CD4-positive, alpha-beta T cell treated with Interferon gamma for 1 hour (primary cell): ENCODE measurements at regions not wholly inside any gene's neighbourhood (a gene's known extent, or its start where the extent isn't known, plus 50 kb on each side); places are given as distances from the start of the nearest gene placed in this dataset.

Experiments used
- DNase-seq: peaks from one replicate; pipeline ENCODE4 v3.0.0-alpha.2; 2020

DNA sequence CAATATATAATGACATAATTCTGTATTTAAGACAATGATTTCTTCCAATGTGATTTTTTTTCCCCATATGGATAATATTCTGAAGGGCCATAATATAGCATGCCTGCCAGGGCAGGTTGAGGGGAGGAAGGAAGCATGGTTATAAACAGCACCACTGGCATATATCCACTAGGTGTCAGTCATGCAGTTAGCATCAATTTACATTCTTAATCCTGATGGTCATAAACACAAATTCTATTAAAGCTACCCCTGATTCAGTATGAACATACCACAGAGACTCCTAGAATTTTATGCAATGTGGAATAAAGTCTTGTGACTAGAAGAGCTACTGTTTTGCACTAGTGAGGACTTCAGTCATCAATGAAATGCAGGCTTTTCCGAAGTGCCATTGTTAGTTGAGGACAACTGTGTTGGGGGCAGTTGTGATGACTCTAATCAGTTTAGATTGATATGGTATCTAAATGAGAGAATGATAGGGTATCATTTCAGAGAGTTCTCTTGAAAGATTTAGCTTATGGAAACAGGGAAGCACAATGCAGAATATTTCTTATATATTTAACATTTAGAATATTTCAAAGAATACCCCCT, 342.7 kb upstream of the NR5A2 start:
- DNase-seq: no peak

DNA sequence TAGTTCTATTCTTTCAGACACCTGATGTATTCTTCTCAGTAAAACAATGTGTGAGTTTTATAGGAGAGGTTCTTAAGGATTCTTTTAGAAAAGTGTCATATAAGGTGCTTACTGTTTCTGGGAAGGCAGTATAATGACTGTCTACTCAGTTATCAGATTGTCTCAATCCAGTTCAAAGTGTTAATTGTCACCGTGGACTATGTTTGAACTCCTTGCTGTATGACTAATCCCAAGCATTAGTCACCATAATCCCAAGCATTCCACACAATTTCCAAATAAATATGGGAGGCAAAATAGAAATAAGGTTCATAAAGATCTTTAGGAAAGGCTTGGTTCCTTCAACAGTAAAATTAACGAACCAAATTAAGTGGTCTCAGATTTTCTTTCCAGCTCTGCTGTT, 342.1 kb upstream of the NR5A2 start:
- DNase-seq: no peak

DNA sequence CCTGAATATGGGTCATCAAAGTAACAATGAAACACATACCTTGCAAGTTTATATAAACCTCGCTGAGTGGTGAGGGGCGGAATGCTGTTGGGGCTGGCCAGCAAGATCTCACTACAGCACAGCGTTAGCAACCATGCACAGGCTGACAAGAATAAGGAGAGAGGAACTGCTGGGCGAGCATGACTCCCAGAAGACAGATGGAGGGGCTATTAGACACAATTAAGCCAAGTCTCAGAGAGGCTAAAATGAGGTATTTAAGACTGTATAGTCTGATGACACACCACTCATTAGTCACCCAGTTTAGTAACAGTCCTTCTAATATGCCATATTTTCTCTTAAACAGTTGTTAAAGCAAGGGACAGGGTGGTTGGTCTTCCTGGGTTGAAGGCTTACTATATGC, 340.2 kb upstream of the NR5A2 start:
- no peak for DNase-seq

DNA sequence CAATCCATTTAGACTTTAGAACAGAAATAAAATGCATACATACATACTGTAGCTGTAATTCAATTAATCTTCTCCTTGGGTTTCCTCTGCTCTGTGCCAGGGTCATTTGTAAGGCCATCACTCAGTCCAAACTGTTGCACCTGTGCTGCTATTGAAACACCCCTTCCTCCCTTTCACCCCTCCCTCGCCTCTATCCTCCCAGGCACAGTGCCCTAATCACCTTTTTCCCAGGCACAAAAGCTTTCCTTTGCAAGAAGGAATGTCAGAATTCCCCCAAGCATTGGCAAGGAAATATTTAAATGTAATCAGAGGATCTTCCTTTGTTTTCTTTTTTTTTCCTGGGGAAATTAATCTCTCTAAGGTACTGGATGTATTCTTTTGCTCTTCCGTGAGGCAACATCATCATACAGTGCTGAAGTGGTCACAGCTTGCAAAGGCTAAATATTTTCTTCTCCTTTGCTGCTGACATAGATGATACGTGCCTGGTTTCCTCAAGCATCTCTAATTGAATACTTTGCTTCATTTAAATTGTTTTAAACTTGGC, 339.3 kb upstream of the NR5A2 start:
- DNase-seq: no peak

DNA sequence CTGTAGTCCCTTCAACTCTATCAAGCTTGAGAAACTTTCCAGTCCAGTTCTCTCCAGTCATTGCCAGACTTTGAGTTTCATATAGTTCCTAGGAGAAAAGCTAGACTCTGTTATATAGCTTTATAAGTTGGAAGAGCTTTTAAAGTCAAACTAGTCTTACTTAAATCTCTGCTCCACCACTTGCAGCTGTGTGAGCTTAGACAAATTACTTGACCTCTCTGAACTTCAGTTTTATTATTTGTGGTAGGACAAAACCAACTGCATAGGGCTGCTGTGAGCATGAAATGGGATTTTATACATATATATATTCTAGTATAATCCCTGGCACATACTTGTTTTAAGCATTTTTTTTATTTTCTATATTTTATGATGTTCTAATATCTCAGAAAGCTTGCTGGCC, 338.7 kb upstream of the NR5A2 start:
- no peak for DNase-seq

DNA sequence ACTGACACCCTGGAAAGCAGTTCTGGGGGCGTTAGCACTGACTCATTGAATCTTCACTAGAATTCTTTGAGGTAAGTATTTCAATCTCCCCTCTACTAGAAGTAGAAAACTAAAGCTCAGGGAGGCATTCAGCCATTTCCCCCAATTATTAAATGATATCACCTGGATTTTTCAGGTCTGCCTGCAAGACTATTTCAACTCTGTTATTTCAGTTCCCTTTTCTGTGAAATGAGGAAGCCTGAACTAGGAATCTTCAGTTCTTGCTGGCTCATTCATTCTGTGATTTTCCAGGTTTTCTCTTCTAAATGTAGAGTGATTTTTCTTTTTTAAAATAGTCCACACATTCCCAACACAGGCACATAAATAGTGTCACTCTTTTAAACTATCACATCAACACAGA, 337.0 kb upstream of the NR5A2 start:
- no peak for DNase-seq

DNA sequence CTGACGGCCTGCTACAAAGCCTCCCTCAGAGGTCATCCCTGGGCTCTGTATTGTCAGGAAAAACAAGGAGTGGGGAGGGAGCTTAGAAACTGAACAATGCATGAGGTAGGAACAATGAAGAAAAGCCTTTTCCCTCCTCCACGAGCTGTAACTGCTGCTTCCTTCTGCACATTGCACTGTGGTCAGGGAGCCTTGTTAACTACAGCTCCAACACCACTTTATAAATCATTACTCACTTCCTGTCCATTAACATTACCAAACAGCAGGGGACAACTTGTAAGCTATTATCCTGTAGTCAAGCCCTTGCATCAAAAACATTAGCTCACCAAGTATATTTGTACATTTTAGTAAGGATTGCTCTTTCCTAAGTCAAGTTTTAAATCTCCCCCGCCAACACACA, 336.0 kb upstream of the NR5A2 start:
- peak; percentile 2 for DNase-seq

DNA sequence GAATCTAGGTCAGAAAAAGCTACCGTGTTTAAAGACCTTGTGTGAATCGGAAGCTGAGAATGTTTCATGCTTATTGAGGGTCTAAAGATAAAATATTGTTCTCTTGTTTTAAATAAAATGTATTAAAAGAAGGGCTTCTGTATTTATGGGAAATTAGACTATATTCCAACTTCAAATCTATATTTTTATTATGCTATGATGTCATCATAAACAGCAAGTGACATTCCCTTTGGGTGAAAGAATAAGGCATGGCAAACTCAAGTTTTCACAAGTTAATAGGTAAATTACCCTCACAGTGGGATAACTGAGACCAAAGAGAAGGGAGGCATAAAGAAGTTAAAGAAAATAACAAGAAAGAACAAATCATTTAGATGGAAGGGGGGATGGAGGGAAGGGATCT, 333.8 kb upstream of the NR5A2 start:
- no peak for DNase-seq

DNA sequence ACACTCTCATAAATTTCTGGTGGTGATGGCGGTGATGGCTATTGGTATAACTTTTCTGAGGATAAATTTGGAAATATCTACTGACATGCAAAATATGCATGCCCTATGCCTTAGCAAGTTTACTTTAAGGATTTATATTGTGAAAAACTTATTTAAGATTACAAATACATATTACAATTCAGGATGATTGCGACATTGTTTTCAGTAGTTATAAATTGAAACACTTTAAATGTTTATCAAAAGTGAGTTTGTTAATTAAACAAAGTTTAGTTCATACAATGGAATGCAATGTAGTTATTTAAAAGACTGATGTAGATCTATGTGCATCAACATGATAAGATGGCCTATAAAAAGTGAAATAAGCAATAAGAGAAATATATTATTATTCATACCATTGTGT, 331.3 kb upstream of the NR5A2 start:
- no peak for DNase-seq

DNA sequence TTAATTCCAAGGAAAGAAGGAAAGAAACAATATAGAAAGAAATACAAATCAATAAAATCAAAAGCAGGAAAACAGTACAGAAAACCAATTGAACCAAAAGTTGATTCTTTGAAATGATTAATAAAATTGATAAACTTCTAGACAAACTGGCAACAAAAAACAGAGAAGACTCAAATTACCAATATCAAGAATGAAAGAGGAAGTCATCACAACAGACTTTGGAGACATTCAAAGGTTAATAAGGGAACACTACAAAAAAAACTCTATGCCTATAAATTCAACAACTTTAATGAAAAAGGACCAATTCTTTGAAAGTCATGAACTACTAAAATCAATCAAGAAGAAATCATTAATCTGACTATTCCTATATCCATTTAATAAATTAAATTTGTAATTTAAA, 329.3 kb upstream of the NR5A2 start:
- no peak for DNase-seq

DNA sequence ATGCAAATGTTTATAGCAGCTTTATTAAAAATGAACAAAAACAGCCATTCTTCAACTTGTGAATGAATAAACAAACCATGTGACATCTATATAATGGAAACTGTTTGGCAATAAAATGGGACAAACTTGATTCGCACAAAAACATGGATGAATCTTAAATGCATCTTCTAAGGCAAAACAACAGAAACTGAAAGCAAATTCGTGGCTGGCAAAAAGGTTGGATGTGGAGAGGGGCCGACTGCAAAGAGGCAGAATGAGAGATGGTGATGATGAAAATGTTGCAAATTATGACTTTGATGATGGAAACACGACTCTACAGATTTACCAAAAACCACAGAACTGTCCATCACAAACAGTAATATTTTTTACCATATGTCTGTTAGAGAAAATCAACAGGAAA, 327.0 kb upstream of the NR5A2 start:
- no peak for DNase-seq

DNA sequence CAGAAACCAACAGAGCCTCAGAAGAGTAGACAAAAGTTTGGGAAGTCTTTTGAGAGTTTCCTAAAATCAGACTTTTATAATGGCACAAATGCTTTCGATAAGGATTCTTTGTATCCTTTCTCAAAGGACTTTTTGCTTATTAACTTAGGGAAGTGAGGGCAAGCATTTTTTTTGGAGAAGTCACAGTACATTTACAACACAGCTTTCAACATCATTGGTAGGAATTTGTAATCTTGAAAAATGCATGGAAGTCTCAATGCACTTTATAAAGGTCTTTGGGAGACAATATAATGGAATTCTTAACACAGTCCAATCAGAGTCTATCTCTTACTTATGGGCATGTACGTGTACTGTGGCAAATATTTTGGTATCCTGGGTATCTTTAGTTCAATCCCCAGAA, 325.8 kb upstream of the NR5A2 start:
- no peak for DNase-seq

DNA sequence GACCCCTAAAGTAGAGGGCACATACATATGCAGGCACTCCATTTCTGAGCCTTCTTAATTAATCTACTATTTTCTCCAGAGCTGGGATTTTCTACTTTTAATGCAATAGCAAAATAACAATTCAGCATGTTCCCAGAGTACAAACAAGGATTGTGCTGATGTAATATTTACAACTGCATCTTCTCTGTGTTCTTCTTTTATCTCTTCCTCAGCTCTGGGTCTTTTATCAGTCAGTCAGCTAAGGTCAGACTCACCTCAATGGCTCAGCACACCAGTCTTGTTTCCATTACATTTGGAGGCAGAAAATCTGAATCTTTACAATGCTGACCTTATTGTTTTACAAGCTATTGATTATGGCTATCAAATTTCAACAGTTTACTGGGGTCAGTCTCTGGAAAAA, 323.3 kb upstream of the NR5A2 start:
- no peak for DNase-seq

DNA sequence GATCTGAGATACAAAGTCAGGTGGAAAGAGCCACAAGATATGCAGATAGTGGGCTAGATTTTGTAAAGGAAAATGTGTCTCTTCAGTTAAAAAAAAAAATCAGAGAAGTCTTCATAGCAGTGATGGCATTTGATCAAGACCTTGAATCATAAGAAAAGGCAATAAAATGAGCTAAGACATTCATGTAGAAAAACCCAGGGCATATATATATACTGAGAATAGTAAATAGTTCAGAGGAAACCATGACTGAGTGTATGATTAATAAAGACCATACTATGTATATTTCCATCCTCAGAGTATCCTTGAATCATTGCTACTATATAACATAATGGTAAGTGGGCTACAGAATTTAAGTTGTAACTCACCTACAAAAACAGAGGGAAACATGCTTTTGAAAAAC, 321.7 kb upstream of the NR5A2 start:
- no peak for DNase-seq

DNA sequence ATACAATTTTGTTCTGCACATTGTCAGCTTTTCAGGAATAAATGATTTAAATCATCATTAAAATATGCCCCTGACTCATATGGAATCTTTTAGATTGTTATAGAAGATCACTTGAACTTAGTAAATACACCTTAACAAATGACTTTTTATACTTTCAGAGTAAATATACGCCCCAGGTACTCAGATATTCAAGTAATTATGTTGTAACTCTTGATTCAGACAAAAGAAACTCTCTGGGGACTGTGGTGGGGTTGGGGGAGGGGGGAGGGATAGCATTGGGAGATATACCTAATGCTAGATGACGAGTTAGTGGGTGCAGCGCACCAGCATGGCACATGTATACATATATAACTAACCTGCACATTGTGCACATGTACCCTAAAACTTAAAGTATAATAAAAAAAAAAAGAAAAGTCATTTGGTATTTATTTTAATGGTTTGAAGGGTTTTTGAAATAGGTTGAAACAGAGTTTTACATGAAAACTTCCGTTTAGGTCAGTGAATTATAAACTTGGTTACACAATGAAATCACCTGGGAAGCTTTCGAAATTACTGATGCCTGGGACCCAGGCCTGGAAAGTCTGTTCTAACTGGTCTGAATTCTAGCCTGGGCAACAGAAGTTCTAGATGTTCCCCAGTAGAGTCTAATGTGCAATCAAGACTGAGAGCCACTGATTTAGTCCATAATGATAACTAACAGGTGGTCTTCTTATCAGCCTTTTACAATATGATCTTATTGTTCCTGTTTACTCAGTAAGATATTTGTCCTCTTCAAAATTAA, 320.5 kb upstream of the NR5A2 start:
- no peak for DNase-seq

DNA sequence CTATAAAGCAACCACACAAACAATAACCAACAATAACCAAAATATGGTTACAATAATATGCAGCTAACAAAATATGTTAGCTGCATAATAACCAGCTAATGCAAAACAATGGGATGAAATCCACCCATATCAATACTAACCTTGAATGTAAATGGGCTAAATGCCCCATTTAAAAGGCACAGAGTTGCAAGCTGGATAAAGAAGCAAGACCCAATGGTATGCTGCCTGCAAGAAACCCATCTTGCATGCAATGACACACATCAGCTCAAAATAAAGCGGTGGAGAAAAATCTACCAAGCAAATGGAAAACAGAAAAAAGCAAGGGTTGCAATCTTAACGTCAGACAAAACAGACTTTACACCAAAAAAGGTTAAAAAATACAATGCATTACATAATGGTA, 316.5 kb upstream of the NR5A2 start:
- no peak for DNase-seq

DNA sequence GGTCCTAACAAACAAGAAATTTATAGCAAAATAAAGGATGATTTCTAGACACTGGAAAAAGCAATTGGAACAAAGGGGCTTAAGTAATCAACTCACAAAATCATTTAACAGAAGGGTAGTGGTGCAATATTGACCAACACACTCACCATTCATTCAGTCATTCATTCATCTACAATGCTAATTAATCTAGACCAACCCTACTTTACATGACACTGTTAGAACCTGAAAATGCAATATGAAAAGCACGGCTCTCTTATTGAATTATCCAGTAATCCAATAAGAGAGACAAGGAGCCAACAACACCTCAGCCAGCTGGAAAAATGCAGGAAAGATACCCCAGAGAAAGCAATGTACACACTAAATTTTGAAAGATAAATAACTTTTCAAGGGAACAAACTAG, 310.8 kb upstream of the NR5A2 start:
- no peak for DNase-seq

DNA sequence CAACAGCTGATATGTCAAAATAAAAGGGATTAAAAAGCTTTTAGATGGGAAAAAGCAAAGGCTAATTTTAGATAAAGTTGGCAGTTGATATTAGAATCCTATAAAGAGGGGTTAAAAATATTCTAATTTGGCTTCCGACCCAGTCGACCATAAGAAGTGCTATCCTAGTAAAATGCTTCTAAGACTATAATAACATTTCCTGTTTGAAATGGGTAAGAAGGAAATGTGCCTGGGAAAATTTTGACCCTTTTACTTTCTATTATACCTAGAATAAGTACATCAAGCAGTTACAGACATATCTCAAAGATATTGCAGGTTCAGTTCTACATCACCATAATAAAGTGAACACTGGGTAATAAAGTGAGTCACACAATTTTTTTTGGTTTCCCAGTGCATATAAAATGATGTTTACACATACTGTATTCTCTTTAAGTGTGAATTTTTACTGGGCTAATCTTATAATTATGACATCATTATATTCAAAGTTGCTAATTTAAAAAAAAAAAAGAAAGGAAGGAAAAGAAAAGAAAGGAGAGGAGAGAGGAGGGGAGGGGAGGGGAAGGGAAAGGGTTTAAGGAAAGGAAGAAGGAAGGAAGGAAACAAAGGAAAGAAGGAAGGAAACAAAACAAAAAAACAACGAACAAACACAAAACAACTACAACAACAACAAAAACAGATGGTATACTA, 308.2 kb upstream of the NR5A2 start:
- DNase-seq: no peak

DNA sequence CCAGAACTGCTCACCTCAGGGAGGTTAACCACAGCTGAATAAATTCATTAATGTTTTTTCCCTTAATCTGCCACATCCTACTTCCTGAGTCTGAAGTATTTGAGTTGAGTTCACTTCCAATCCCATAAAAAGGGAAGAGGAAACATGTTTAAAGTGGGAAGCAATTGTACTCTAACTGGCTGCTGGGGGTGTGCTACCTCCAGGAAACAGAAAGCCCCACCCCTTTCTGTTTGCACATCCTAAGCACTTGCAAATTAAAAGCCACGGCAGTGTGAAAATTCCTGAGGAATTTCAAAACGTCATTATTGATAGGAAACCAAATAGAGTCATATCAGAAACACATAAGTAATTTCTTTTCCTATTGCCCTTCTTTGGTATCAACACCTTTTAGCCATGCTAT, 307.0 kb upstream of the NR5A2 start:
- DNase-seq: no peak

DNA sequence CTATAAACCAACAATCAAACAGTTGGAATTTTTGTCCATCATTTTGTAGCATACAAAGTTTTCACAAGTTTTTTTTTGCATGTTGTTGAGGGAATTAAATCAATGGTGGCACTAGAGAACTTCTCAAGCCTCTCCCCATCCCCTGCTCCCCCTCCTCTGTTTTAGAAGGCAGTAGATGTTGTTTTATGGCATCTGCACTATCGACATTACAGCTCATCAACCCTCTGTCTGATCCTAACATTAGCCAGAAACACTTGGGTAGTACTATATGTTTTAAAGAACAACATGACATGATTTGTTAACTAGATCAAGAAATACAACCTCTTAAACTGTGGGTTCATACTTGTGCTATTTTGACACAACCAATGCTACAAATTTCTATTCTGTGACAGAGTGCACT, 306.5 kb upstream of the NR5A2 start:
- DNase-seq: no peak

DNA sequence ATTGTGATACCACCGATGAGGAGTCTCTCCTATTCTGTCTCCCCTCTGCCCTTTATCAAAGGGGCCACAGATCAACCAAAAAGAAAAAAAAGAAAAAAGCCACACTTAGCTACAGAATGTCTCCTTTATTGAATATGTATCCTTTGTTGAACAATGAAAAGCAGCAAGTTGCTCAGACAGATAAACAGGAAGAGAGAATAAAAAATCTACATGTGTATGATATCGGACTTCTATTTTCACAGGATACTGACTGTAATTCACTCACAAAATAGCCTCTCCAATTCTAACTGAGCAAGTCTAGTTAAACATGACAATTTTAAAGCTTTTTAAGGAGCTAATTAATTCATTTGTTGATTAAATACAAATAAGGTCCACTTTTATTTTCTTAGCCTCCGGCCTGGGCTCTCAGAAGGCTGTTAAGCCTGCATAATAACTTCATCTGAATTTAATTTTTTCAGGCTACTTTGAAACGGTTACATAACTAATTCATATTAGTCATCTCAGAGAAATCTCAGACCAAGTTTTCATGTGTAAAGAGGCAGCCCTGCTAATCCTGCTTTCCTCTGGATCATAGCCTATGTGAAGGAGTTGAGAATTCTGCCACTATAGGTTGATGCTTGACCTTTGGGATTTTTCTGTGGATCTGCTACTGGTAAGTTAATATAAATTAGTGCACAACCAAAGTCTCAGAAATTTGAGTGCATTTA, 304.1 kb upstream of the NR5A2 start:
- DNase-seq: no peak

DNA sequence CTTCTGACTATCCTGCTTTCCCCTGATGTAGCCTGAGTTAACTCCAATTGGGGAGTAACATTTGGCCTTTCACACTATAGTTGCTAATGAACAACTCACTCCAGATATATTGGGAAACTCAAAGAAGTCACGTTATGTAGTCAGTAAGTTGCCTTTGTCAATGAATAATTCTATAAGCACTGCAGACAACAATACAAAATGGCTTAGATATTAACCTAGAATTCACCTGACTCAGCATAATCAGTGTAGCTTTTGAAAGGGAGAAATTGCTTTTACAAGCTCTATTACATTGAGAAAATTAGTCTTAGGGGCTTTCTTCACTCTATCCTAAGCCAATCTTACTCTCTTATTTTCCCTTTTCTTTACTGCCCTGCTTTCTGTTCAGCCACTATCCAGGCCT, 303.5 kb upstream of the NR5A2 start:
- DNase-seq: no peak

DNA sequence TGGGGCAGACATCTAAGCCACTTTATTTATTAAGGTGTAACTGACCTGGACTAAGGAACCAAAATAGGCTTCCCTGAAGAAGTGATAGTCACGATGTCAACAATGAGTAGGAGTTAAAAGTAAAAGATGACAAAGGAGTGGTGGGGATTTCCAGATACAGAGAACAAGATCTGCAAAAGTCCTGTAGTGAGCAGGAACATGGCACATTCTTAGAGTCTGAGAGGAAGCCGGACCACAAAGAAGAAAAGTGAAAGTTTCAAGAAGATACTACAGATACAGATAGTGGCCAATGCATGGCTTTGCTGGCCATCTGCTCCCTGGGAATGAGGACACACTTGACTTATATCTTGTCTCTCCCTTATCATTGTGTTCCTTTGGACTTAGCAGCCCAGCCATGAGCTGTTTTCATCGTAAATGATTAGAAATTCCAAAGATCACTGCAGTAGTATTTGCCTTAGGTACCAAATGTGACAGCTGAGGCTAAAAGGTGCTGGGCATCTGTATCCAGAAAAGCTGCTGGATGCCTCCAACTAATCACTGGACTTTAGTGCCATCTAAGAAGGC, 302.4 kb upstream of the NR5A2 start:
- no peak for DNase-seq
